ENCODE measurements at regions not wholly inside any gene's neighbourhood (a gene's known extent, or its start where the extent isn't known, plus 50 kb on each side); places are given as distances from the start of the nearest gene placed in this dataset.

GRCh38 chr6:108734271-108734922, 113.8 kb upstream of the ARMC2 start:
- DNase-seq (ENCODE audit: low spot score) = no peak

- DNase-seq (ENCODE audit: low spot score) = peak; percentile 63
Observed at GRCh38 chr6:108735310-108736001, 112.8 kb upstream of the ARMC2 start.

- peak; percentile 82 for DNase-seq (ENCODE audit: low spot score)
Observed at GRCh38 chr6:108736002-108736361, 112.2 kb upstream of the ARMC2 start.

- peak; percentile 80 for DNase-seq (ENCODE audit: low spot score)
Observed at GRCh38 chr6:108736832-108737231, 111.4 kb upstream of the ARMC2 start.

GRCh38 chr6:108737594-108738546, 110.4 kb upstream of the ARMC2 start:
- peak; percentile 88 for DNase-seq (ENCODE audit: low spot score)

GRCh38 chr6:108738684-108739416, 109.4 kb upstream of the ARMC2 start:
- peak; percentile 19 for DNase-seq (ENCODE audit: low spot score)

GRCh38 chr6:108739496-108740330, 108.5 kb upstream of the ARMC2 start:
- DNase-seq (ENCODE audit: low spot score) = no peak

GRCh38 chr6:108741331-108741989, 106.8 kb upstream of the ARMC2 start:
- DNase-seq (ENCODE audit: low spot score) = no peak

- DNase-seq (ENCODE audit: low spot score) = peak; percentile 12
Observed at GRCh38 chr6:108742041-108742440, 106.2 kb upstream of the ARMC2 start.

- DNase-seq (ENCODE audit: low spot score) = no peak
Observed at GRCh38 chr6:108744244-108744972, 103.8 kb upstream of the ARMC2 start.

GRCh38 chr6:108744996-108745395, 103.2 kb upstream of the ARMC2 start:
- no peak for DNase-seq (ENCODE audit: low spot score)

- no peak for DNase-seq (ENCODE audit: low spot score)
Observed at GRCh38 chr6:108745664-108746336, 102.4 kb upstream of the ARMC2 start.

GRCh38 chr6:108746366-108746765, 101.9 kb upstream of the ARMC2 start:
- peak; percentile 38 for DNase-seq (ENCODE audit: low spot score)

- no peak for DNase-seq (ENCODE audit: low spot score)
Observed at GRCh38 chr6:108746836-108747575, 101.2 kb upstream of the ARMC2 start.

- no peak for DNase-seq (ENCODE audit: low spot score)
Observed at GRCh38 chr6:108748055-108748454, 100.2 kb upstream of the ARMC2 start.

GRCh38 chr6:108748959-108749358, 99.3 kb upstream of the ARMC2 start:
- DNase-seq (ENCODE audit: low spot score) = no peak

- no peak for DNase-seq (ENCODE audit: low spot score)
Observed at GRCh38 chr6:108750801-108751200, 97.4 kb upstream of the ARMC2 start.

- DNase-seq (ENCODE audit: low spot score) = no peak
Observed at GRCh38 chr6:108751282-108751681, 96.9 kb upstream of the ARMC2 start.
